HepG2 (cell line): ENCODE measurements at regions not wholly inside any gene's neighbourhood (a gene's known extent, or its start where the extent isn't known, plus 50 kb on each side); places are given as distances from the start of the nearest gene placed in this dataset.

Source experiments
- ATAC-seq: fragments of 200-7000 bp; cut with Tn5 transposase; 3 replicates; pipeline ENCODE4 v1.9.1; 2020; ENCODE audit warnings: mild to moderate bottlenecking, moderate library complexity
- BruUV-seq: library from RNA; stranded (reverse); fragments of 400-500 nt; replicated peaks from 2 replicates; lab custom pipeline; 2021; lab: Mats Ljungman, UMichigan
- CTCF ChIA-PET: fragments of 300-600 bp; formaldehyde crosslinking; extraction: SDS; loops from one replicate; lab custom pipeline; 2021; ENCODE audit warnings: low total read pairs, inconsistent platforms, low intra/inter-chr PET ratio; lab: Yijun Ruan, JAX
- POLR2A ChIA-PET: fragments of 350-600 bp; sonication (Branson Sonifier 250); formaldehyde crosslinking; loops from one replicate; lab custom pipeline; 2020; ENCODE audit warnings: antibody characterized with exemption, inconsistent platforms; lab: Yijun Ruan, JAX
- DNase-seq: peaks from one replicate; pipeline ENCODE4 v3.0.0-alpha.2; 2015; ENCODE audit warnings: low spot score
- FAIRE-seq: peaks from 3 replicates; lab custom pipeline; 2011; peaks lifted over from hg19 to GRCh38; lab: Jason Lieb, UNC
- H2AFZ ChIP-seq: one replicate; pipeline ENCODE4 v1.6.1; 2011; ENCODE audit warnings: low read length, inconsistent platforms
- H3K27ac ChIP-seq: fragments of 300-600 bp; 3 replicates; pipeline ENCODE4 v1.8.0; 2011; ENCODE audit warnings: mixed run types, mild to moderate bottlenecking, mixed read lengths, low read length, inconsistent platforms; ENCODE audit not compliant: insufficient read depth; ENCODE audit errors: extremely low read length
- H3K27me3 ChIP-seq, 2 experiments: fragments of 200-600 bp in 1 of 2; 2 replicates in 1 of 2; 3 replicates in 1 of 2; pipeline versions ENCODE4 v1.6.0 to v1.8.0; 2011; ENCODE audit warnings: low read length in 2 of 2, mild to moderate bottlenecking in 2 of 2, moderate library complexity in 2 of 2, inconsistent platforms in 1 of 2; ENCODE audit not compliant: insufficient read depth in 2 of 2, control insufficient read depth in 1 of 2
- H3K36me3 ChIP-seq, 2 experiments: fragments of 200-600 bp in 1 of 2; replicated peaks in 1 of 2; 2 replicates in 1 of 2; 3 replicates in 1 of 2; pipeline versions ENCODE4 v1.5.1 to v1.8.0; 2011; ENCODE audit warnings: low read length in 2 of 2, inconsistent platforms in 1 of 2; ENCODE audit not compliant: insufficient read depth in 2 of 2, control insufficient read depth in 1 of 2
- H3K4me1 ChIP-seq: 2 replicates; pipeline ENCODE4 v1.5.1; 2012; ENCODE audit warnings: low read length, inconsistent platforms; ENCODE audit not compliant: insufficient read depth
- H3K4me2 ChIP-seq: 2 replicates; pipeline ENCODE4 v1.6.0; 2011; ENCODE audit warnings: low read depth, low read length, inconsistent platforms
- H3K4me3 ChIP-seq, 3 experiments: fragments of 200-600 bp in 1 of 3; sonication (generic), shearing (Covaris generic) in 1 of 3; replicated peaks in 1 of 3; 2 replicates each; pipeline ENCODE4 v1.5.1; 2011 to 2016; ENCODE audit warnings: low read length in 3 of 3, inconsistent platforms in 2 of 3, low read depth in 2 of 3, mild to moderate bottlenecking in 2 of 3, control low read depth in 1 of 3, mixed read lengths in 1 of 3; ENCODE audit not compliant: insufficient read depth in 1 of 3
- H3K79me2 ChIP-seq: one replicate; pipeline ENCODE4 v1.6.1; 2011; ENCODE audit warnings: low read length, inconsistent platforms; ENCODE audit not compliant: insufficient read depth
- H3K9ac ChIP-seq: 2 replicates; pipeline ENCODE4 v1.6.0; 2011; ENCODE audit warnings: mild to moderate bottlenecking, low read depth, low read length, inconsistent platforms; ENCODE audit not compliant: insufficient read depth
- H3K9me3 ChIP-seq: 2 replicates; pipeline ENCODE4 v1.5.1; 2012; ENCODE audit warnings: mild to moderate bottlenecking, low read length
- H4K20me1 ChIP-seq: 2 replicates; pipeline ENCODE4 v1.6.0; 2011; ENCODE audit warnings: inconsistent platforms, mild to moderate bottlenecking, low read length, moderate library complexity; ENCODE audit not compliant: insufficient read depth
- ASH2L ChIP-seq: fragments of 300-600, 200-600 bp; sonication (generic); IDR thresholded peaks from 2 replicates; pipeline ENCODE4 v1.7.0; 2017; ENCODE audit warnings: low read depth, mild to moderate bottlenecking, moderate library complexity, mixed read lengths, low read length; ENCODE audit not compliant: insufficient read length
- BCLAF1 ChIP-seq: fragments of 450-650 bp; IDR thresholded peaks from 2 replicates; pipeline ENCODE4 v1.6.1; 2017; ENCODE audit warnings: mild to moderate bottlenecking
- CERS6 ChIP-seq: sonication (generic); formaldehyde crosslinking; IDR thresholded peaks from 2 replicates; pipeline ENCODE4 v1.5.0; 2020; ENCODE audit warnings: missing genetic modification reagents
- FOXC1 ChIP-seq: sonication (generic); formaldehyde crosslinking; IDR thresholded peaks from 2 replicates; pipeline ENCODE4 v1.8.0; 2022; ENCODE audit warnings: mild to moderate bottlenecking, missing genetic modification reagents, borderline replicate concordance
- HDAC1 ChIP-seq: sonication (generic); formaldehyde crosslinking; IDR thresholded peaks from 2 replicates; pipeline ENCODE4 v1.5.1; 2020; ENCODE audit warnings: mild to moderate bottlenecking, missing genetic modification reagents
- HHEX ChIP-seq: IDR thresholded peaks from 2 replicates; pipeline ENCODE4 v1.6.1; 2016; ENCODE audit warnings: control low read depth
- KDM1A ChIP-seq: IDR thresholded peaks from 2 replicates; pipeline ENCODE4 v1.6.1; 2016; ENCODE audit warnings: missing compliant biosample characterization
- ZBTB39 ChIP-seq: sonication (generic); formaldehyde crosslinking; IDR thresholded peaks from 2 replicates; pipeline ENCODE4 v1.5.0; 2020; ENCODE audit warnings: missing genetic modification reagents
- ZNF446 ChIP-seq: sonication (generic); formaldehyde crosslinking; IDR thresholded peaks from 2 replicates; pipeline ENCODE4 v1.5.0; 2020; ENCODE audit warnings: mild to moderate bottlenecking, missing genetic modification reagents
- WGBS: methylation state at CpG from one replicate; pipeline ENCODE4 v1.1.6; 2017; ENCODE audit warnings: low lambda C conversion rate; 5-methylcytosine and 5-hydroxymethylcytosine counted together
- in situ Hi-C: cut with HindIII; loops from 2 replicates; pipeline ENCODE4 v1.10.0; 2017; ENCODE audit warnings: low pct_unique_long_range_greater_than_20kb; ENCODE audit not compliant: extremely low pct_ligation_motif_present
- intact Hi-C: fragments of 100-400 bp; cut with micrococcal nuclease; formaldehyde crosslinking; loops from one replicate; pipeline ENCODE4 v1.10.0; 2022; ENCODE audit not compliant: unreplicated experiment
- TF ChIP-seq, protein P1 (sequence below): IDR thresholded peaks from 2 replicates; pipeline ENCODE4 v1.6.1; 2012; ENCODE audit warnings: low read length, improper control_type of control experiment
- TF ChIP-seq, protein P2 (sequence below): sonication (generic); formaldehyde crosslinking; IDR thresholded peaks from 2 replicates; pipeline ENCODE4 v1.4.0; 2020; ENCODE audit warnings: missing genetic modification reagents

- Histone ChIP-seq H3K27me3 (no peaks in the 10 kb centered on the region; a peak in 2 of 5 replicates), H3K79me2 (no peaks in the 10 kb centered on the region), H3K4me2 (no peak overlapping the region), H4K20me1 (no peaks in the 10 kb centered on the region), H3K4me1 (no peaks in the 10 kb centered on the region), H3K27ac (no peak overlapping the region), H3K4me3 (no peak overlapping the region), H2AFZ (no peak overlapping the region), H3K9me3 (peaks cover 6% of the 10 kb centered on the region), H3K36me3 (no peaks in the 10 kb centered on the region), H3K9ac (no peak overlapping the region)
- in situ Hi-C loops = no loop called here
- FAIRE-seq = no peak
- ChIA-PET CTCF (no interaction called here), POLR2A (no interaction called here)
- no peak for DNase-seq
- WGBS = 3% methylated on average over 4 of the region's 4 CpGs
- no TSS peak for BruUV-seq
- intact Hi-C loops = no loop called here
- no peak for ATAC-seq
- TF ChIP-seq ZBTB39 (CRISPR knock-in tag) (no peak), BCLAF1 (no peak), HHEX (no peak), ASH2L (no peak), HDAC1 (CRISPR knock-in tag) (no peak), ZNF446 (CRISPR knock-in tag) (no peak), CERS6 (CRISPR knock-in tag) (no peak), FOXC1 (CRISPR knock-in tag) (no peak), KDM1A (CRISPR knock-in tag) (no peak)
- TF ChIP-seq, protein P1, sequence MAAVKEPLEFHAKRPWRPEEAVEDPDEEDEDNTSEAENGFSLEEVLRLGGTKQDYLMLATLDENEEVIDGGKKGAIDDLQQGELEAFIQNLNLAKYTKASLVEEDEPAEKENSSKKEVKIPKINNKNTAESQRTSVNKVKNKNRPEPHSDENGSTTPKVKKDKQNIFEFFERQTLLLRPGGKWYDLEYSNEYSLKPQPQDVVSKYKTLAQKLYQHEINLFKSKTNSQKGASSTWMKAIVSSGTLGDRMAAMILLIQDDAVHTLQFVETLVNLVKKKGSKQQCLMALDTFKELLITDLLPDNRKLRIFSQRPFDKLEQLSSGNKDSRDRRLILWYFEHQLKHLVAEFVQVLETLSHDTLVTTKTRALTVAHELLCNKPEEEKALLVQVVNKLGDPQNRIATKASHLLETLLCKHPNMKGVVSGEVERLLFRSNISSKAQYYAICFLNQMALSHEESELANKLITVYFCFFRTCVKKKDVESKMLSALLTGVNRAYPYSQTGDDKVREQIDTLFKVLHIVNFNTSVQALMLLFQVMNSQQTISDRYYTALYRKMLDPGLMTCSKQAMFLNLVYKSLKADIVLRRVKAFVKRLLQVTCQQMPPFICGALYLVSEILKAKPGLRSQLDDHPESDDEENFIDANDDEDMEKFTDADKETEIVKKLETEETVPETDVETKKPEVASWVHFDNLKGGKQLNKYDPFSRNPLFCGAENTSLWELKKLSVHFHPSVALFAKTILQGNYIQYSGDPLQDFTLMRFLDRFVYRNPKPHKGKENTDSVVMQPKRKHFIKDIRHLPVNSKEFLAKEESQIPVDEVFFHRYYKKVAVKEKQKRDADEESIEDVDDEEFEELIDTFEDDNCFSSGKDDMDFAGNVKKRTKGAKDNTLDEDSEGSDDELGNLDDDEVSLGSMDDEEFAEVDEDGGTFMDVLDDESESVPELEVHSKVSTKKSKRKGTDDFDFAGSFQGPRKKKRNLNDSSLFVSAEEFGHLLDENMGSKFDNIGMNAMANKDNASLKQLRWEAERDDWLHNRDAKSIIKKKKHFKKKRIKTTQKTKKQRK = no peak
- TF ChIP-seq, protein P2, sequence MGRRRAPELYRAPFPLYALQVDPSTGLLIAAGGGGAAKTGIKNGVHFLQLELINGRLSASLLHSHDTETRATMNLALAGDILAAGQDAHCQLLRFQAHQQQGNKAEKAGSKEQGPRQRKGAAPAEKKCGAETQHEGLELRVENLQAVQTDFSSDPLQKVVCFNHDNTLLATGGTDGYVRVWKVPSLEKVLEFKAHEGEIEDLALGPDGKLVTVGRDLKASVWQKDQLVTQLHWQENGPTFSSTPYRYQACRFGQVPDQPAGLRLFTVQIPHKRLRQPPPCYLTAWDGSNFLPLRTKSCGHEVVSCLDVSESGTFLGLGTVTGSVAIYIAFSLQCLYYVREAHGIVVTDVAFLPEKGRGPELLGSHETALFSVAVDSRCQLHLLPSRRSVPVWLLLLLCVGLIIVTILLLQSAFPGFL = no peak
These were observed 417.6 kb downstream of the NPHP4 start for GRCh38 chr1:5574641-5575040.
